HTR-8/SVneo (cell line): ENCODE measurements at regions not wholly inside any gene's neighbourhood (a gene's known extent, or its start where the extent isn't known, plus 50 kb on each side); places are given as distances from the start of the nearest gene placed in this dataset.

Source experiments
- DNase-seq: peaks from one replicate; pipeline ENCODE4 v3.0.0; 2011; ENCODE audit warnings: low spot score, mixed read lengths; ENCODE audit not compliant: insufficient read length
- FAIRE-seq: peaks from 2 replicates; lab custom pipeline; 2011; peaks lifted over from hg19 to GRCh38; lab: Jason Lieb, UNC

DNA sequence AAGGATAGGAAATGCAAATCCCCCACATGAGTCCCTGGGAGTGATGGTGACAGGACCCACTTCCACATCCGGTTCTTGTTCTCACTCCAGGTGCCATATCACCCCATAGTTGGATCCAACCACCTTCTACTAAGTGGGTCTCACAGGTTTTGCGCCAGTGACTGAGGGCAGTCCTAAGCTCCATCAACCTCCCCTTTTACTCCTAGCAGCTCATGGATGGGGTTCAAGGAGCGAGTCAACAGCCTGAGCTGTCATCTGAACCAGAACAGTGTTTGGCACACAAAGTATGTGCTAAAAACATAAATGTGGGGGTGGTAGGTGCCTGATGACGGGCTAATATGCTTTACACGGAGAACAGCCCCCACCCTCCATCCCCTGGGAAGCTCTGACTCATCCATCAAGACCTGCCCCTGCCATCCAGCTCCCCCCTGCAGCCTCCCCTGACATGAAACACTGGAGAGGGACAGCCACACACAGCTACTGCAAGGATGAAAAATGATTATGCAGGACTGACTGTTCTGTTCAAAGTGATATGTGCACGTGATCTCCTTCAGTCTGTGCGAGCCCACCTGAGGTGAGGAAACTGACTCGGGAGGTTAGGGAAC lies 143.2 kb upstream of the CDH5 start:
- FAIRE-seq = no peak
- no peak for DNase-seq

DNA sequence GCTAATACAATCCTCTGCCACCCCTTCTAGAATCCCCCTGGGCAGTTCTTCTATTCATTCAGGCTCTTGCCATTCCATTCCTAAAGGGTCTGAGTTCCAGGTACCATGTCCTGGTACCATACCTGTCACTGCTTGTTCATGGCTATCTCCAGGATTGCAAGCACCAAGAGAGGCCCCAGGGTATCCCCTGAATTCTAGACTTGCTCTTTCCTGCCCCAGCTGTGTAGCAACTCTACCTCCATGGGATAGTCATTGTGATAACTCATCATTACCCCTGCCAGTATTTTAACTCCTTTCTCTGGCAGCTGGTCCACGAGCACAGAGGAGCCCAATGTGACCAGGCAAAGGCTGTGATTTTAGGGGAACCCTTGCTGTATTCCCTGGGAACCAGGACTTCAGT lies 143.7 kb upstream of the CDH5 start:
- DNase-seq (no peak), FAIRE-seq (no peak)

DNA sequence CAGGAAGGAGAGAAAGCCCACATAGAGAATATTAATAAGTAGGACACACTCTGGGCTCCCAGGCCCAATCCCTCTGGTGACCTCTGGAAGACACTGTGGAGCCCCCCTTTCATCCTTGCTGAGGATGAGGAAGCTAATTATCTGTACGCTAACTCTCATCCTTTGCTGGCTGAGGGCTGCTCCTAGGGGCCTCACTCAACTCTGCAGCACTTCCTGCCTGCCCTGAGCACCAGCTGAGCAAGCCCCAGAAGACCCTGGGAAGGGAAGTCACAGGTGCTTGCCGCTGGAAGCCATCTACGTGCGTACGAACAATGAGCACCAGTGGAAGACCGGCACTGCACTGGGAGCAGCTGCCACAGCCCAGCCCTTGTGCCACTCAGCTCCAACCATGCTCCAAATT lies 145.8 kb upstream of the CDH5 start:
- DNase-seq (no peak), FAIRE-seq (no peak)

- FAIRE-seq = no peak
Observed at GRCh38 chr16:66219491-66219890, 147.0 kb upstream of the CDH5 start.

DNA sequence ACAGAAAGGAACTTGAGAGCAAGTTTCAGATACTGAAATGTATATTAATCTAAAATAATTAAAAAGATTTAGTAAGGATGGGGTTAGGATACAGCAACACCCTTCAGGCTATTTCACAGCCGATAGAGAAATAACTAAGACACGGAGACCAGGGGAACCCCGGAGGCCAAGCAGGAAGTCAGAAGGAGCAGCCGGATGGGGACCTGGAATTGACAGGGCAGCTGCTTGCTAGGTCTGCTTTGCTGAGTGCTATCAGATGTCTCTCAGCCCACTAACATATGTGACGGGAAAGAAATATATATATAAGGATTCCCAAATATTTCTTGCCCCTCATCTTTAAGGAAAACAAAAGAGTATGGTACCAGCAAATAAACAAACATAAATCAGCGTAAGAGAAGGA lies 154.1 kb upstream of the CDH5 start:
- DNase-seq (no peak), FAIRE-seq (no peak)

More at GRCh38 chr16:66219491-66219890, 147.0 kb upstream of the CDH5 start:
- no peak for DNase-seq

DNA sequence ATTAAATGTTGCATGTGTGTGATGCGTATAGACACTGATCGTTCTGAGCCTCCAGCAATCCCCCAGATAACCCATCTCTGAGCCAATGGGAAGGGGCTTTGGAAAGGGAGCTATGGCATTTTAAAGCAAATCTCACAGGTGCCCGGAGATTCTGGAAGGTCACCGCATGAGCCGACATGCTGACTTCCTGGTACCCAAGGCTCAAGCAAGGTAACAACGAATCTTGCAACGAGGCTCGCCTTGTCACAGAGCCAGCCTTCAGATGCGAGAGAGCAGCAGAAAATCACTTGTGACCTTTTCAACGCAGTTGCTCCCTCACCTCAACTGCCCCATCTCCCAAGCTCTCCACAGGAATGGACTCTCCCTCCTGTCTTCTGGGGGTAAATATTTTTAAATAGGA lies 154.8 kb upstream of the CDH5 start:
- no peak for FAIRE-seq
- DNase-seq = no peak

- FAIRE-seq (peak; percentile 40), DNase-seq (no peak)
Observed at GRCh38 chr16:66207883-66208265, 158.6 kb upstream of the CDH5 start.

DNA sequence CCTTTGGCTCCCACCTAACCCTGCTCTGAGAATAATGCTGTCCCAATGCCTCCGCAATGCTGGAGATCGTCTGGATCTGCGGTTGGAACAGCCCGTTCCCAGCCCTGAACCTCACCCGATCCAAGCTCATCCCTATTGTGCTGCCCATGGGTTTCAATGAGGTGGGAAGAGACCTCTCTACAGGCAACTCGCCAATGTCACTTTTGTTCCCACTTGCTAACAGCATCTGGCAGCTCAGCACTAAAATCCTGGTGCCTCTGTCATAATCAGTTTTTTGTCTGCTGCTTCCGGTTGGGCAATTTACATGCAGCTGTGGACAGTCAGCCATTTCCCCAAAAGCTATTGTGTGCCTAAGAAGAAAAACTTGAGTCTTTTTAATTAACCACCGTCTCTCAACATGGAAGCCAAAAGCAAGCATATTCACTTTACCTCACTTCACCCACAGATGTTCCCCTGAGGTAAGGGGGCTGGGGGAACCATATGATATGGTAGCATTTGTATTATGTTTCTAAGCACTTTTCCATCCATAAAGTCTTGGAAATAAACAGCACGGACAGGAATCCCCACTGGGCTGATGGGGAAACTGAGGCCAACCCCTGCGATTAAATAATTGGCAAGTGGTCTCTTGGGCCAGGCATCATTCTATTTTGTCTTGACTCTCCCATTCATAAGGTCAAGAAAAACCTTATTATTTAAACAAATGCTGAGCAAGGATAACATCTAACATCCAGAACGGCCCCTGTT lies 159.2 kb upstream of the CDH5 start:
- FAIRE-seq (no peak), DNase-seq (no peak)

- FAIRE-seq (no peak), DNase-seq (no peak)
Observed at GRCh38 chr16:66206363-66206762, 160.1 kb upstream of the CDH5 start.

DNA sequence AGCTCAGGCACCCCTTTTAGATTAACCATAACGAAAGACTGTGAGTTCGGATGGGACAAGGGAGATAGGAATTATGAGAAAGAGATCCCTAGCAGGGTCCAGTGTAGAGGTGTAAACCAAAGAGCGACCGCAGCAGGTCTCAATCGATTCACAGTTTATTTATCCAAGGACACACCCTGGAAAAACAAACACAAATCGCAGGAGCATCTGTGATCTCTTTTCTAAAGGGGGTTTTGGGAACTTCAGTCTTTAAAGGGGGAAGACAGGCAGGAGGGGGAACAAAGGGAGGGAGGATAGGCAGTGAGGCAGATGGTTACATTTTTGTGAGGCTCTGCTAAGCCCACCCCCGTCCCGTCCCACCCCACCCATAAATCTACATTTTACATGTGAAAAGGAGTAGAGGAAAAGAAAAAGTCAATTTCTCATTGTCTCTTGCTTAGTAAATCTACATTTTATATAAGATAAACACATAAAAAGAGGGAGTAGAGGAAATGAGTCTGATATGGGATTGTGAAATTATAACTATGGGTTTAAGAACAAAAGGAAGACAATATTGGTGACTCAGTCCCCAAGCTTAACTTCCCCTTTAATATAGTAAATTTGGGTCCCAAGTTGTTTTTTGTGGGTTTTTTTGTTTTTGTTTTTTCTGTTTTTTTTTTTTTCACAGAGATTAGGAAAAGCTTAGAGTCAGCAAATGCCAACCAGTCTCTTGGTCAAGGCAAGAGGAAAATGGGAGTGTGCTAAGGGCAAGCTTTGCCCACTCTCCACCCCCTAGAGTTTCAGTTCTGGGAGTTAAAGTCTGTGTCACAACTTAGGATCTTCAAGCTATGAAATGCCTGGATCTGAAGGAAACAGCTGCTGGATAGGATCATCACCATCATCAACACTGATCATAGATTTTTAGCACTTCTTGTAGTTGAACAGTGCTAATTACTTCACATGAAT lies 160.9 kb upstream of the CDH5 start:
- DNase-seq (no peak), FAIRE-seq (no peak)

- no peak for DNase-seq
- FAIRE-seq = no peak
Observed at GRCh38 chr16:66204756-66205155, 161.7 kb upstream of the CDH5 start.

GRCh38 chr16:66203476-66203875 lies 163.0 kb upstream of the CDH5 start:
- no peak for DNase-seq
- no peak for FAIRE-seq

DNA sequence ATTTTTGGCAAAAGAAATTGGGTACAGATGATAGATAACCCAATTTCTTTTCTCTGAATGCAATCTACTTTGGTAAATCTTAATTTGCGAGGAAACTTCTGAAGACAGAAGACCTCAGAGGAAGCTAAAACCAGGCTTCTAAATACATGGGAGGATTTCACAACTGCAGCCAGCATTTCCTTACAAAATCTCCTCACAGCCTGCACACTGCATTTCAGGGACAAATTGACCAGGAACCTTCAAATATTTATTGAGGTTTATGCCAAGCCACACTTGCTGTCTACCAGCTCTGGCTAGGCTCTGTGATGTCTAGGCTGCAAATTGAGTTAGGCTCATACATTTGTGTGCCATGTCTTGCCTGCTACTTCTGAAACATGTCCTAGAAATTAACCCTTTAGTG lies 167.3 kb upstream of the CDH5 start:
- no peak for FAIRE-seq
- DNase-seq = no peak

GRCh38 chr16:66198641-66199040 lies 167.8 kb upstream of the CDH5 start:
- no peak for DNase-seq
- no peak for FAIRE-seq

DNA sequence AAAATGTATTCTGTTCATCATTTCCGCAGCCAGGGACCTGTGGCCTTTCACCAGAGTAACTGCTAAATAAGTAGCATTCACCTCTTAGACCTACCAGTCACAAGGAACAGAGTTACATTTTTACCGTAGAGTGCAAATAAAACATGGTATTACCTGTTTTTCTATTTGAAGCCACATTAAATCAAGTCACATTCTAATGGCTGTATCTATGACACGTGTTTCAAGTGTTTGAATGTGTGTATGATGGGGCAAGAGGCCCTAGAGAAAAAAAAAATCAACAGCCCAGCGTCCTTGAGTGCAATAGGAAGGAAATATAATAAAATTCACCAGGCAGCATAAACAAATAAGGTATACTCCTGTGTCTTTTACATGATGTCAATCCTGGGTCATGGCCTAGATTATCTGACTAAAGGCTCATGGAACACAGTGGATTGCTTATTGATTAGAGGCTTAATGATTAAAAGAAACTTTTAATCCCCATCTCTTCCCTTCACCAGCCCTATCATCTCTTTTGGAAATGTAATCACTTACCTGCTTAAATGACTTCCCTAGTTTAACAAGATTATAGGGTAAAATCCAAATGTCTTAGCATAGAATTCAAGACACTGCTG lies 168.7 kb upstream of the CDH5 start:
- FAIRE-seq (no peak), DNase-seq (no peak)

DNA sequence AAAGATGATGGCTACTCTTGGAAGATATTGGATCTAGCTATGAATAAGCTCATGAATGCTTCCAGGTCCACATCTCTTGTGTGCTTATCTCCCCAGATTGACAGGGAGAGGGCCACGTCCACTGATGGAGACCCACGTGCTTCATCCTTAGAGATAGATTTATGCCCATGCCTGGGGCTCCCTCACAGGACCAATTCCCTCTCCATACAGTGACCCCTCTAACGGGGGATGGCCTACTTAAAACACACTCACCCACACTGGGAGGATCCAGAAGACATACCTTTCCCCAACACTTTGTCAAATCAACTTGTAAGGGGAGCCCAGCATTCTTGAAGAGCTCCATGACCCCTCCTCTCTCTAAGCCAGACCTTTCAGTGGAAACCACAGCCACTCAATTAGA lies 169.7 kb upstream of the CDH5 start:
- no peak for DNase-seq
- FAIRE-seq = no peak

DNA sequence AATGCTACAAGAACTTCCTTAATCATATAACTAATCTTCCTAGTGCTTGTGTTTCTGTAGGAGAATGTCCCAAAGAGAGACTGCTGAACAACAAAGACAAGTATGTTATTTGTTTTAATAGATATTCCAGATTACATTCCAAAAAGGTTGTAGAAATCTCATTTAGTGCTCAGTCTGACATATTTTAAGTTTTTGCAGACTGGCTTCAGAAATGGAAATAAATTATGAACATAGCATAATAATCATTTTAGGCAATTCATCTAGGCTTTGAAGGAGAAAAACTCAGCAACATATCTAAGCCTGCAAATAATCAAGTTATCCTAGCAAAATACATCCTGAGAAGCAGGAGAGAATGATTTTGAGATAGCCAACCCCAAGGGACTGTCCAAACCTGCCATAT lies 171.6 kb upstream of the CDH5 start:
- no peak for FAIRE-seq
- no peak for DNase-seq

GRCh38 chr16:66193543-66194229 lies 172.8 kb upstream of the CDH5 start:
- no peak for DNase-seq
- FAIRE-seq = no peak

DNA sequence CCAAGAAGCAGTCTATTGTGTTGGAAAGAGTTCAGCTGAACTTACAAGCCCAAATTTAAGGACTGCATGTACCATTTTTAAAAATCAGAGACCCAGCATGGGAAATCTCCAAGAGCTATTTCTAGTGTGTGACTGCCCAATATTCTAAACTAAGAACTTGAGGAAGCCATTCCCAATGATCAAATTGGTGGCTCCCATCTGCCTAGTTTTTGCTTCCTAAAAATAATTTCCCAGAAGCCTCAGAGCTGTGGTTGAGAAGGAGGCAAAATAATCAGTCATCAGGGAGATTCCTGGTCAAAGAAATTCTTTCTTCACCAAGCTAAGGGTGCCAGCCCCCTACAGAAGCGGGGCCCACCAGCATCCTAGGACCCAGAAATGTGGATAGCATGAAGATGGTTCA lies 176.1 kb upstream of the CDH5 start:
- DNase-seq = no peak
- no peak for FAIRE-seq

GRCh38 chr16:66189951-66190350 lies 176.5 kb upstream of the CDH5 start:
- no peak for FAIRE-seq
- no peak for DNase-seq
